GM11168 (cell line): ENCODE measurements at regions not wholly inside any gene's neighbourhood (a gene's known extent, or its start where the extent isn't known, plus 50 kb on each side); places are given as distances from the start of the nearest gene placed in this dataset.

ENCODE experiments used
- in situ Hi-C: fragments of 300-500 bp; cut with MboI; formaldehyde crosslinking; loops from one replicate; pipeline ENCODE4 v1.12.0; 2022; ENCODE audit warnings: low sequenced_read_pairs; ENCODE audit not compliant: unreplicated experiment

DNA sequence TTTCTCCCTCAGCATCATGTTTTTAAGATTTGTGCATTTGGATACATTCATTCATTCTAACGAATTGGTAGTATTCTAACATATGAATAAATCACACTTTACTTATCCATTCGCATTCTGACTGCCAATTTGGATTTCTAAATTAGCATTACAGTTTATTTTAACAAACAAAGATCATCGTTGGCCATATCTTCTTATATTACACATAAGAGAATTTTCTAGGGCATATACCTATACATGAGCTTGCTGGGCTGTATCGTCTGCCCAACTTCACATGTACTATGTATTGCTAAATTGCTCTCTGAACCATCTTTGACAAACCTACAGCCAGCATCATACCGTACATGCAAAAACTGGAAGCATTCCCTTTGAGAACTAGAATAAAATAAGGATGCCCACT is 265.8 kb upstream of the PPP2R3A start:
- in situ Hi-C loops: no loop called here

DNA sequence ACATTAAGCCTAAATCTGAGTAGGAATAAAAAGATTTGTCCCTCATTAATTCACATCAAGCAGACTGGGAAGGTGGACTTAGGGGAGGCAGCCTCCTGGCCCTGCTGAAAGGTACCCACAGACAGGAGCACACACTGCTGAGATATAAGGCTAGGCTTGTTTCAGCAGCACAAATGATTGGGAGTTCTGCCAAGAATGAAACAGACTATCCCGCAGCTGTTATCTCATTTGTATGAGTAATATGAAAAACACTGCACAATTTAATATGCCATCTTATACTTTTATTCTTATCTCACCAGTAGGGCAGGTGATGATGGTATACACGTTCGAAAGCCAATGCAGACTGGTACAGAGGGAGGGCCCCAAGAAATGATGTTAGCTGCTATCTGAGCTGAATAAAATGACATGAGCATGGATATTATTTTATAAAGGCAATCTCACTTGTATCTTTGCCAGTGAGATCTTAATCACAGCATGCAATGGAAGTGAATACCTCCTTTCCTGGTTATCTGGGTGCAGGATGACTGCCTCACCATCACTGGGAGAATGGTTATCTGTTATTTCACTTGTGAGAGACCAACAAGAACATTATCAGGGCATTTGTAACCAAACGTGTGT is 258.7 kb upstream of the PPP2R3A start:
- in situ Hi-C loops: no loop called here

DNA sequence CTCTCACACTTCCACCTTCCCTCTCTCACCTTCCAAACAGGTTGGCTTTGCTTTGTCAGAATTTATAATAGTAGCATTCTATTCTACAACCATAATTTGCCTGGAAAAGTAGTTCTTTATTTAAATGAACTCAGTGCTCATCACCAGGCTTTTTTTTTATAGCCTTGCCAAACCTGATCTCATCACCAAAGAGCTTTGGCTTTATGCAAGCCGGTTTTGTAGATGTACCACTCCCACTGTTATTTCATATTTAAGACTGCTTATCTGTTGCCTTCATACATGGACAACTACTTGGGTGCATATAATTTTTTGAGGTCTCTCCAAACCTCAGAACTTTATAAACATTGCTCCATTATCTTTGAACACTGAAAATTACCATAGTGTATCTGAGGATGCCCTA is 246.1 kb upstream of the PPP2R3A start:
- in situ Hi-C loops: no loop called here

DNA sequence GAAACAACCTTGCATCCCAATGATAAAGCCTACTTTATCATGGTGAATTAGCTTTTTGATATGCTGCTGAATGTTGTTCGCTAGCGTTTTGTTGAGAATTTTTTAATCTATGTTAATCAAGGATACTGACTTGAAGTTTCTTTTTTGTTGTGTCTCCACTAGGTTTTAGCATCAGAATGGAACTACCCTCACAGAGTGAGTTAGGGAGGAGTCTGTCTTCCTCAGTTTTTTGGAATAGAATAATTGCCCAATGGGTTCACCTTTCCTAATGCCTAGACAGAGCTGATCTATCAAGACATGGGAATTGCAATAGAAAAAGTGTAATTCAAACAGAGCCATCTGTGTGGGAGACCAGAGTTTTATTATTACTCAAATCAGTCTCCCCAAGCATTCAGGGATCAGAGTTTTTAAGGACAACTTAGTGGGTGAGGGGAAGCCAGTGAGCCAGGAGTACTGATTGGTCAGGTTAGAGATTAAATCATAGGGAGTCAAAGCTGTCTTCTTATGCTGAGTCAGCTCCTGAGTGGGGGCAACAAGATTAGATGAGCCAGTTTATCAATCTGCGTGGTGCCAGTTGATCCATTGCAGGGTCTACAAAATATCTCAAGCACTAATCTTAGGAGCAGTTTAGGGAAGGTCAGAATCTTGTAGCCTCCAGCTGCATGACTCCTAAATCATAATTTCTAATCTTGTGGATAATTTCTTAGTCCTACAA is 237.4 kb upstream of the PPP2R3A start:
- in situ Hi-C loops: no loop called here

DNA sequence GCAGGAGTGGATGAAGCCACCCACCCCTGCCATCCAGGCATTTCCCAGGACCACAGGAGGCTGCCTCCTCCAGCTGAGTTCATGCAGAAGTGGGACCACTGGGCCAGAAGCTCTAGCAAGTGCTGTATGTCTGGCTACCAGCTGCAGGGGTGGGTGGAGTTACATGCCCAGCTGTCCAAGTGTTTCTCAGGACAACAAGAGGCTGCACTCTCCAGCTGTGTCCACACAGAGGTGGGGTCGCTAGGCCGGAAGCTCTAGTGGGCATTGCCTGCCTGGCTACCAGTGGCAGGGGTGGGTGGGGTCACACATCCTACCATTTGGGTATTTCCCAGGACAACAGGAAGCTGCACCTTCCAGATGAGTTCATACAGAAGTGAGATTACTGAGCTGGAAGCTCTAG is 234.0 kb upstream of the PPP2R3A start:
- in situ Hi-C loops: no loop called here

DNA sequence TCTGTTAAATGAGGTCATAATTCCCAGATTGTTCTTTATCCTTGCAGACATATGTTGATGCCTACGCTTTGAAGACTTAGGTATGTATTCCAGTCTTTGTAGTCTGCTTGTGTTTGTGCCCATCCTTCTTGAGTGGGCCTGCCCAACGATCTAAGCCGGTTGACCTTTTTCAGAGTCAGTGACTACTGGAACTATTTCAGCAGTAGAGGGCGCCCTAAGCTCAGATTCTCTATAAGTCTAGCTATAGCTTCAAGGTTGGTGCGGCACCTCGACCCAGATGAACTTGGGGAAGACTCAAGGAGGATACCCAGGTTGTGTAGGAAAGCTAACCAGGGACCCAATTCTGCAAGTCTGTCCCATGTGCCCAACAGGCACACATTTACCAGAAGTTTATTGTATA is 228.8 kb upstream of the PPP2R3A start:
- in situ Hi-C loops: no loop called here

DNA sequence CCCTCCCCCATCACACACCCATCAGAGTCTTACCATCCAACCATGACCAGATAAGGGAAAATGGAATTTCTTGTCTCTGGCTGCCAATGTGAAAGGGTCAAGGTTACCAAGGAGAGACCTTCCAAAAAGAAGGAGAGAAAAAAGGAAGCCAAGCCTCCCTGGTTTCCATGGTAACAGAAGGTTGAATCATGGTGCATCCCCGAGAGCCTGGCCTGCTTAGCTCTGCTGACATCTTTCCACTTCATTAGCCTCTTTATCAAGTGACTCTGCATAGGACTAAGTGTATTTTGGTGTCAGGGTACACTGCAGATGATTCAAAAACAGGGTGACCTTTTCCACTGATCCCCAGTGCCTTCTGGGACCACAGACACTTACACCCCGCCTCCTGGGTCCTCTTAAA is 225.7 kb upstream of the PPP2R3A start:
- in situ Hi-C loops: no loop called here

DNA sequence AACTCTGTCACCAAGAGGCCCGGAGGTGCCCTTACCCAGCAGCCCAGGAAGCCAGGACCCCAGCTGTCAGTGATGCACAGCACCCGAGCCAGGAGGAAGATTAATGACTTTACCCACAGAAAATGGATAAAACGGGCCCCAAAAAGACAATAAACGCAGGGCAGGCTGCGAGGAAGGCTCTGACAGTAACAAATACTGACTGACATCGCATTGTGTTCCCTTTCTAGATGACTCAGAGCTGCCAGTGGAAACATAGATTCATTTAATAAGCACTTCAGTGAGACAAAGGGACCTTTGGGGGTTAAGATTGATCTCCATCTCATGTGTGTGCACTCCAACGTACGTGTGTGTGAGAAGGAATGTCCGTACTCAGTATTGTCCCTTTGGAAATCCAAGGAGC is 225.3 kb upstream of the PPP2R3A start:
- in situ Hi-C loops: no loop called here

DNA sequence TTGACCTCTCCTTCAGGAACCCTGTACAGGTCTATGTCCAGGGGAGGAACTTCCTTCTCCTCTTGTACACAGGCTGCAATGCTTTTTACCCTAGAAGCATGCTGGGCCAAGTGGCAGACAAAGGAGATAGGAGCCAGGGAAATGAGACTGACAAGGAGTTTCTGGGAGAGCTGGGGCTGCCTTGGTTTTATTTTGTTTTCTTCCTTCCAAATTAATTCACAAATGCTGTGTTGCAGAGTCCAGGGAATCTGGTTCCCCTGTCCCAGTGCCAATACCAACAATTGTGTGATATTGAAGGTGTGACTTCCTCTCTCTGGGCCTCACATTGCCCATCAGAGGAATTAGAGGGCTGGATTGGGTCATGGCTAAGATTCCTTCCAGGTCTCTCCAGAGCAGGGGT is 224.8 kb upstream of the PPP2R3A start:
- in situ Hi-C loops: no loop called here

DNA sequence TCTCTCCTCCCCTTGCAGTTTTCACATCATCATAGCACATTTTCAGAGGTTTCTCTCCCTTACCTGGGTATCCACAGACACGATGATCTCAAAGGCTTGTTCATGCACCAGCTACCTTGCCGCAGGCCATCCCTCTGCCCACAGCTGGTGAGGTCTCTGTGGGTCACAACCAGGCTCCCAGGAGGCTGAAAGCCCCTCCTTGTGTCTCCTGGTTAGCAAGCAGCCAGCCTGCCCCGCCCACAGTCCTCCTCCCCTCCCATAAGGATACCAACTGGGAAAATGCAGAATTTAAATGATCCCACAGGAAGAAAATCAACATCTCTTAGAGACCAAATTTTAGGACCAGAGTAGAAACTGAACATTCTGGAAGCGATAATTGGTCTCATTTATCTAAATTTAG is 213.5 kb upstream of the PPP2R3A start:
- in situ Hi-C loops: no loop called here

DNA sequence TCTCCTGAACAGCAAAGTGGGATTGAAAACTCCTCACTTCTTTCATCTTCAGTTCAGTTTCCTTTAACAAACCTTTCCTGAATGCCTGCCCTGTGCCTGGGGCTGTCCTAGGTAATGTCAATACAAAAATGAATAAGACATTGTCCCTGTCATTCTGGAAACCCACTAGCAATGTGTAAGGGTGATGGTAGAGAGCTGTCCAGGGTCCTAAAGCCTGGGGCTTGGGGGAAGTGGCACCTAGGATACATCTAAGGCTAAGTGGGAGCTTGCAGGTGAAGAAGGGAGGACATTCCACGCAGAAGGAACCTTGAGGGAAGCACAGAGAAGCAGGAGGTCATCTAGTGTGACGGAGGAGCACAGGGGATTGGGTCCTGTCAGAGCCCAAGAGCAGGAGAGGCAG is 212.7 kb upstream of the PPP2R3A start:
- in situ Hi-C loops: no loop called here

DNA sequence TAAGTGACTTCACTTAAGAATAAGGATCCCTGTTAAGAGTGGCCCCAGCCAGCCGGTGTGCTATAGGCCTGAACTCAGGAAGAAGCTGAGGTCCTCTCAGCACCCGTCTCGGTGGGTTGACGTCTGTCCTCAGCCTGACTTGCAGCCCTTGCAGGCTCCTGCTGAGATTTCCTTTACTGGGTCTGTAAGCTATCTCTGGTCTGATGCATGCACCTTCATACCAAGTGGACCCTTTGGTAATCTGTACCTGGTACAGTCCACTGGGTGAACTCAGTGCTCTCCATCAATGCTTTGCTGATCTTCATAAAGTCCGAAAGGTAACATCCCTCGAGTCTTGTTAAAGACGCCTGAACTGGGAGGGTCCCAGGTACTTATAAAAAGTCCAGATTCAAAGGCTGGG is 212.0 kb upstream of the PPP2R3A start:
- in situ Hi-C loops: no loop called here

DNA sequence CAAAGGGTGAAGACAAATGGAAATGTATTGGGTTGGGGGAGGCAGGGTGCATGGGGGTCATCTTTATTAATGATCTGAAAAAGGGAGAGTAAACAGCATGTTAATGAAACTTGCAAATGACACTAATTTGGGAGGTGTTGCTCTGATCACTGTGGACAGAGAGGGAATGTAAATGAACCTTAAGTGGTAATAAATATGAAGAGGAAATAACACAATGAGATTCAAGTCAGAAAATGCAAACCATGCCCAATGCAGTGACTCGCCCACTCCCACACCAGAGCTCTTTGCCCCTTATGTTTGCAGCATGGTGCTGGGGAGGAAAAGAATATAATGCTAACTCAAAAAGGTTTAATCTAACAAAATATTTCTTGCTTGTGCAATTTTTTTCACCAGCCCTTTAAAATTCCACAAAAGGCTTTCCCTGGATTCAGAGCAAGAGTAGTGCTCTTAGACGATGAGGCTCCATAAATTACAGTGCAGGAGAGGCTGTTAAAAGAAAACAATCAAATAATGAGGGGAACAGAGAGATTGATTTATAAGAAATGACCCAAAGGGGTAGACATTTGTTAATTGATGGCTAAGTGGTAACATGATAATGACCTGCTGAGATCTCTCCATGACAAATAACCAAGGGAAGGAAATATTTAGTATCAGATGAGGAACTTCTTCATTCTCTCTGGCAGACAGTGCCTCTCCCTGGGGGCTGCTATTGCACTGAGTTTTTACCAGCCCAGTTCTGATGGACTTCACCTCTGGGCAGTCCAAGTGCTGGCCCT is 210.0 kb upstream of the PPP2R3A start:
- in situ Hi-C loops: no loop called here

DNA sequence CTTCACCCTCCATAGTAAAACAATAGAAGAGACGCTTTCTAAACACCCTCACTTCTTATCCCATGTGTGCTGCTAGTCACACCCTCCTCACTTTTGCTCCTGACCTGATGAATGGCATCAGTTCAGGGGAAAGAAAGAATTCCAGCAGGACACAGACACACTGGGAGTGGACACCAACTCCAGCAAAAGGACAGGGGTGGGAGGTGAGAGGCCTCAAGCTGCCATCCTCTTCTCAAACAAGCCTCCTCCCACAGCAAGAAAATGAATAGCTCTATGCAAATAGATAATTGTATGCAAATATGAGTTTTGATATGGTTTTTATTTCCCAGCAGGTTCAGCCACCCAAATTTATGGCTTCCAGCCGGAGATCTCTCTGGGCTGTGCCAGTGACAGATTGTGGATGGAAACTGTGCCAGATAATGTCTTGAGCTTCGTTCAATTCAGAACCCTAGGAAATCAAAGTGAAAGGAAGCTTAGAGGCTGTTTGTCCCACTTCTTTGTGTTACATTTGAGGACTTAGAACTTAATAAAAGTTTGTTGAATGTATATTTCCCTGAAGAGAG is 209.3 kb upstream of the PPP2R3A start:
- in situ Hi-C loops: no loop called here

DNA sequence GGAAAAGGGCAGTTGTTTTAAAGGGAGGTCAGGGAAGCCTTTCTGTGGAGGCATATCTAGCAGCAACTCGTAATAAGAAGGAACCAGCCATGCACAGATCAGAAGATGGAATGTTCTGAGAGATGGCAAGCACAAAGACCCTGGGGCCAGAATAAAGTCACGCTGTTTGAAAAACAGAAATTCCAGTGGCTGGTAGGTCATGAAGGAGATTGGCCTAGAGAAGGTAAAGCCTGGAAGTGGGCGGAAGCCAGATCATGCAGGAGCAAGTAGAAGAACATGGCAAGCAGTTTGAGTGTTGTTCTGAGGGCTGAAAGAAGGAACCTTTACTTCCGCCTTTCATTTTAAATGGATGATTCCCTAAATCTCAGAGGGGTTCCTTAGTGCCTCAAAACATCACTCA is 208.1 kb upstream of the PPP2R3A start:
- in situ Hi-C loops: no loop called here

DNA sequence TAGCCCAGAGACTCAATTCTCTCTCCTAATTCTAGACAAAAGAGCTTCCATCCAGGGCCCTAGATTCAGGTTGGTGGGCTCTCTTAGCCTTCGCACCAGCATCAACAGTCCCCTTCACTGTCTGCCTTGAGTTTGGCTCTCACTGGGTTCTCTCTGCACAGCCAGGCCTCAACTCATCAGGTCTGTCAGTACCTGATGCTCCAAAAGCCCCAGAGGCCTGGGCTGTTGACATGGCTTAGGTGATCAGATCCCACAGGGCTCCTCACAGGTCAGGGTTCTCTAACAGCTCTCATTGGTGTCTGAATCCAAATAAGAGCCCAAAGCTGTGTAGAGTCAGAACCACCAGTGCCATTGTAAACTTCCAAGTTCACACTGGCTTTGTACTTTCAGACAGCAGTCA is 206.6 kb upstream of the PPP2R3A start:
- in situ Hi-C loops: no loop called here

DNA sequence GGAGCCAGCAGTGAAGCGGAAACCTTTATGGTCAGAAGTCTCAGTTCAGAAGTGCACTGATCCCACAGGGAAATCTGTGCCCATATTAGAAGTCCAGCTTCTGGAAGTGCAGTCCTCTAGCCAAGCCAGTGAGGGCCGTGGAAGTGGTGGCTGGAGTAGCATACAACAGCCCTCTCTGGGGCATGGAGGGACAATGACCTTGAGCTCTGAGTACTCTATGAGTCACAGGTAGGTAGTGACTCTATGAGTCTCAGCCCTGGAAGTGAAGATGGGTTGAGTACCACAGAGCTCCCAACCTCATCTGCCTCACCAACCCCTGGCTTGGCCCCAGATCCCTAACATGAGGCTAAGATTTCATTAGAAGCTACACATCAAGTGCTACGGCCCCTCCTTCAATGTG is 205.9 kb upstream of the PPP2R3A start:
- in situ Hi-C loops: no loop called here

DNA sequence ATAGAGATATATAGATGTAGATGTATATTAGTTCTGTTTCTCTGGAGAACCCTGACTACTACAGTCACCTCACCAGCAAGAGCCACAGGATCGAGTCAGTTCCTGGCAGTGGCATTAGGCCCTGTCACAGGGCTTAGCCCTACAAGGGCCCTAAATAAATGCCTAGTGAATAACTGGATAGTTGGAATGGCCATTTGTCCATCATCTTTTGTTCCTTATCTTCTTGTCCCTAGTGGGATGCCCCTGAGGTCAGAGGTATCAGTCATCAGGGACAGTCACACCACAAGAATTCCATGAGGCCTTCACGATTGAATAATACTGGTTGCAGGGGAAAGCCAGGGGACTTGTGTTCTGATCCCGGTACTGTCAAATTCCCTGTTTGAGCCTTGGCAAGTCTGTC is 204.9 kb upstream of the PPP2R3A start:
- in situ Hi-C loops: no loop called here

DNA sequence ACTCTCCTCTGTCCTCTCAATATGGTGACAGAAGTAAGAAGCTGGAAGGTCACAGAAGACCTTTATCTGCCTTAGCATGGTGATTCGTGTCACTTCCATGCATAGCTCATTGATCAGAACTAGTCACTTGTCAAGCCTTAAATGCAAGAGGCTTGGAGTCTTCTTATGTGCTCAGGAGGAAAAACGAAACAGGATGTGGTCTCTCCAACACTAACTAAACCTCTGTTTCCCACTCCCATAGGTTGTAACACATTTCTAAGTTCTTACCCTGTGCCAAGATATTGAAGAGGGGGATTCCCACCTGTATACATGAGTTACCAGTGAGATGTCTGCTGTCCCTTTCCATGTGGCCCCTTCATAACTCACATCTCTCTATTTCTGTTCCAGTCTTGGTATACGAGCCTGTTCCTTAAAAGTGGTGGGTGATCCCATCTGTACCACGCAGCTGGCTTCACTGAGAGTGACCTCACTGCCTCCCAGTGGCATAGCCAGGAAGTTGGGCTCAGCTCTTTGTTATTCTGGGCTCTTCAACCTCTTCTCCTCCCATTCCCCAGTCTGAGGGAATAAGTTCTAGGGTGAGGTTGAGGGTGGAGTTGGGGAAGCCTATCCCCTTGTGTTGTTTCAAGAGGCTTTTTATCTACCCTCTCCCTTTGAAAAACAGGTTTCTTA is 203.2 kb upstream of the PPP2R3A start:
- in situ Hi-C loops: no loop called here

DNA sequence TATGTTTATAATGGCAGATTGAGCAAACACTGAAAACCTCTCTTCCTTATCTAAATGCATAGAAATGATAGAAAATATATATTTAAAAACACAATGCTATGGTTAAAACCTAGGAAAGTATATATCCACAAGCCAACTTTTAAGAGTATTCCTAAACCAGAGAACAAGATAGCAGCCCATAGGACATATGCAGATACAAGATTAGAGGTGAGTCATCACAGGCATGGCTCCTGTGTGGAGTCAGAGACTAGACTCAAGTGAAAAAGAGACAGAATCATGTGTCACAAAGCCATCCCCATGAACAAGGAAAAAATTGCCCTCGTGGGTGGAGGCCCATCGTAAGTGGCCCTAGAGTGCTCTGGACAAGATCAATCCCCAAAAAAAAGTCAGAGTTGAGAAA is 199.4 kb upstream of the PPP2R3A start:
- in situ Hi-C loops: no loop called here

DNA sequence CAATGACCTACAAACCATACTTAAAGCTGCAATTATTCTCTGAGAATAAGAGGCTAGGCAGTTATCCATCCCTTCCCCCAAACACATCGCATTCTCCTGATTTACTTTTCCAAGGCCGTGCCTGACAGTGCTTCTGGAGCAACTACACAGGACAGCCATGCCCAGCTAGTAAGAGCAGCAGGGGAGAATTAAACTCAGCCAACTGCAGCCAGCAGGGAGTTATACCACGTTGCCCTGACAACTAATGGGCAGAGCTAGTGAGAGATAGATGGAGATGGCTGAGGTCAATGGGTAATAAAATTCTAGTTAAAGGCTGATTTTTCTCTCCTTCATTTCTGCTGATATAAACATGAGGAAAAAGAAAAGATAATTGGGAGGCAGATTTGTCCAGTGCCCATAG is 193.8 kb upstream of the PPP2R3A start:
- in situ Hi-C loops: no loop called here
